ENCODE measurements at regions not wholly inside any gene's neighbourhood (a gene's known extent, or its start where the extent isn't known, plus 50 kb on each side); places are given as distances from the start of the nearest gene placed in this dataset.

GRCh38 chr6:4356899-4357659, 221.7 kb upstream of the ECI2 start:
- DNase-seq (ENCODE audit: low read depth, low spot score) = peak; percentile 38

GRCh38 chr6:4355241-4355640, 219.9 kb upstream of the ECI2 start:
- peak; percentile 18 for DNase-seq (ENCODE audit: low read depth, low spot score)

- no peak for DNase-seq (ENCODE audit: low read depth, low spot score)
These were observed 218.8 kb upstream of the ECI2 start for GRCh38 chr6:4354181-4354580.

GRCh38 chr6:4352731-4353130, 217.4 kb upstream of the ECI2 start:
- DNase-seq (ENCODE audit: low read depth, low spot score) = no peak

DNA sequence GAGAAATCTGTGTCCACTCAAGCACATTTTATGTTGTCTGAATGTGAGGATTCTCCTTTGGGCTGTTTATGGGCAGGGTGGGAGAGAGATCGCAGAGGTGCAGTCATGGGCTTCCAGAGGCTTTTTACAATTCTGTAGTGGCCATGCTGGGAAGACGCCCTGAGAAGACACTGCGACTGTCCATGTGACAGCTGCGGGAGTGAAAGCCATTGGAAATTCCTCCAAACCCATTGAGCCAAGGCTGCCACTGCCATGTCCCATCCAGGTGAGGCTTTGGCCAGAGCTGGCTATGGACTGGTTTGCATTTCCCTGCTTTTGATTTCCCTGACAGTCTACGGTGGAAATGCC, 216.9 kb upstream of the ECI2 start:
- no peak for DNase-seq (ENCODE audit: low read depth, low spot score)

- peak; percentile 83 for DNase-seq (ENCODE audit: low read depth, low spot score)
These were observed 216.3 kb upstream of the ECI2 start for GRCh38 chr6:4351520-4352321.

GRCh38 chr6:4350567-4351519, 215.5 kb upstream of the ECI2 start:
- no peak for DNase-seq (ENCODE audit: low read depth, low spot score)

GRCh38 chr6:4349931-4350330, 214.6 kb upstream of the ECI2 start:
- no peak for DNase-seq (ENCODE audit: low read depth, low spot score)

DNA sequence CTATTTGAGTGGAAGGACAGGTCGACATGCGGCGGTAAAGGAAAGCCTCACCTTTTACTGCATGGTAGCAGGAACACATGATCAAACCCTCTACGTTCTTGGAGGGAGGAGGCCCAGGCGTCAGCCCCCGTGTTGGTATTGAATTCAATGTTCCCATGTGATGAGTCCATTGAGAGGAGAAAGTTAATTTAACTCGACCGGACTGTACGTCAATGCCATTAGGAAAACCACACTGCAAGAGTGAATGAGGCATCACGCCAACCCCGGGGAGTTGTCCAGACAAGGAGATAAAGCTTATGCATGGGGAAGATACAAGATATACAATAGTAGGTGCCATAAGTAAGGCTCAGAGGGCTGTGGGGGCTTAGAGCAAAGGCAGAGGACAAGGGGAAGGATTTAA, 213.9 kb upstream of the ECI2 start:
- no peak for DNase-seq (ENCODE audit: low read depth, low spot score)

DNA sequence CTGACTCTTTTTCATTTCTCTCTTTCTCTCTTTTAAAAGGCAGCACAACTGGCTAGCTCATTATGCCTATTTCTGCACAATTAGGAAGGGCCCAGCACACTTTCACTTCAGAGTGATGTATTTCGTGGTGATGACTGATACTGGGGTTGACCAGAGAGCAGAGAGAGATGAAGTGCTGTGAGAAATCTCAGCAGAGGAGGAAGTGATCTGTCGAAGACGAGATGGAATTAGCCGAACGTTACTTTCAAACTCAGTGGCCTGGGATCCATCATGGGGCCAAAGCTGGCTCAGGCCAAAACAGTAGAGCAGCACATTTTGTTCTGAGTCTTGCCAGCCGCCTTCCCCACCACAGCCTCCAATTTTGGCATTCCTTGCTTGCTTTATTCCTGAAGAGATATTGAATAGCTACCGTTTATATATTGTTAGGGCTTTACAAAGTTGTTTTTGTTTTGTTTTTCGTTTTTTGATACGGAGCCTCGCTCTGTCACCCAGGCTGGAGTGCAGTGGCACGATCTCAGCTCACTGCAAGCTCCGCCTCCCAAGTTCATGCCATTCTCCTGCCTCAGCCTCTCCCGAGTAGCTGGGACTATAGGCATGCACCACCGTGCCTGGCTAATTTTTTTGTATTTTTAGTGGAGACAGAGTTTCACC, 213.2 kb upstream of the ECI2 start:
- no peak for DNase-seq (ENCODE audit: low read depth, low spot score)

GRCh38 chr6:4347877-4348276, 212.5 kb upstream of the ECI2 start:
- DNase-seq (ENCODE audit: low read depth, low spot score) = no peak

GRCh38 chr6:4346659-4347333, 211.4 kb upstream of the ECI2 start:
- peak; percentile 52 for DNase-seq (ENCODE audit: low read depth, low spot score)

DNA sequence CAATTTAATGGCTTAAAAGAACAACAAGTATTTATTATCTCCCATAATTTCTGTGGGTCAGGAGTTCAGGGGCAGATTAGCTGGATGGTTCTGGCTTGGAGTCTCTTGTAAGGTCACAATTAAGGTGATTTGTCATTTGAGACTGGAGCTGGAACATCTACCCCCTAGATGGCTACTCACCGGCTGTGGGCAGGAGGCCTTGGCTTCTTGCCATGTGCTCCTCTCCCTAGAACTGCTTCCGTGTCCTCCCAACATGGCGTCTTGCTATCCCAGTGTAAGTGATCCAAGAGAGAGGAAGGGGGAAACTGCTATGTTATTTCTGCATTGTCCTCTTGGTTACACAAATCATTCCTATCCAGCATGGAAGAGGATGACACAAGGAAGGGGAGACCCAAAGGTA, 210.2 kb upstream of the ECI2 start:
- no peak for DNase-seq (ENCODE audit: low read depth, low spot score)

- no peak for DNase-seq (ENCODE audit: low read depth, low spot score)
These were observed 209.0 kb upstream of the ECI2 start for GRCh38 chr6:4344317-4344899.

- no peak for DNase-seq (ENCODE audit: low read depth, low spot score)
These were observed 207.2 kb upstream of the ECI2 start for GRCh38 chr6:4342407-4343137.

- DNase-seq (ENCODE audit: low read depth, low spot score) = no peak
These were observed 205.9 kb upstream of the ECI2 start for GRCh38 chr6:4341078-4341797.

- no peak for DNase-seq (ENCODE audit: low read depth, low spot score)
These were observed 205.2 kb upstream of the ECI2 start for GRCh38 chr6:4340544-4340943.

DNA sequence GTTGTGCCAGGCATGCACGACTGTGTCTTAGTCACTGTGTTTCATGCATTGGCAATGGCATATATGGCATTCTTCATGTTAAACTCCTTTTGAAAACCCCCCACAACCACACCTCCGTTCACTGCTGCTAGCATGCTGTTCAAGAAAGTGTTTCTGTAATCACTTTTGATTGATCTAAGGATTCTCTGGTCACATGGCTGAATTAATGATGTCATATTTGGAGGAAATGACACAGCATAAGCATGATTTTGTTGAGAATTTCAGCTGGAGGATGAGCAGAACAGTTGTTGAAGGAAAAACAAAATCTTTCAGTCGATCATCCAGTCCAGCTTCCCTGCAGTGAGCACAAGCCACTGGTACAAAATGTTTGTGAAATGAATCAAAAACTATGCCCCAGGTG, 203.5 kb upstream of the ECI2 start:
- no peak for DNase-seq (ENCODE audit: low read depth, low spot score)

DNA sequence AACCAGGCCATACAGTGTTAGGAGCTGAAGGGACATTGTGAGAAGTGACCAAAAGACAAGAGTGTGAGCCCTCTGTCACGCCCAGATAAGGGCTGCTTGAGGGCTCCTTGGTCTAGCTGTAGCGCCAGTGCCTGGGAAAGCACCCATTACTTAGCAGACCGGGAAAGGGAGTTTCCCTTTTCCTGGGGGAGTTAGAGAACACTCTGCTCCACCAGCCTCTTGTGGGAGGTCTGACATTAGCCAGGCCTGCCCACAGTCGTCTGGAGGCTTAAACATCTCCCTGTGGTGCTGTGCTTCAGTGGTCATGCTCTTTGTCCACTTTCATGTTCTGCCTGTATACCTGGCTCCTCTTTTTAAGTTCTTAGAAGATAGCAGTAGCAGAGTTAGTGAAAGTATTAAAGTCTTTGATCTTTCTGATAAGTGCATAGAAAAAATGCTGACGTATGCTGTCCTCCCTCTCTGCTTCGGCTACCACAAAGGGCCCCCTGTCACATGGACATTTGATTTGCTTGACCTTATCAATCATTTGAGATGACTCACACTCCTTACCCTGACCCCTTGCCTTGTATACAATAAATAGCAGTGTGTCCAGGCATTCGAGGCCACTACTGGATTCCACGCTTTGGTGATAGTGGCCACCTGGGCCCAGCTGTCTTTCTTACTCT, 201.5 kb upstream of the ECI2 start:
- DNase-seq (ENCODE audit: low read depth, low spot score) = peak; percentile 75
